HG02943 (cell line): ENCODE measurements at regions not wholly inside any gene's neighbourhood (a gene's known extent, or its start where the extent isn't known, plus 50 kb on each side); places are given as distances from the start of the nearest gene placed in this dataset.
"Not testable (repeated sequence)": the region's sequence is repeated elsewhere in the genome, so short reads cannot be mapped to it uniquely, and the experiment has no call there.

Experiments used
- ATAC-seq: cut with Tn5 transposase; IDR thresholded peaks from one replicate; pipeline ENCODE4 v1.9.1; 2021; ENCODE audit warnings: mild to moderate bottlenecking, low read depth, moderate library complexity; ENCODE audit not compliant: unreplicated experiment

DNA sequence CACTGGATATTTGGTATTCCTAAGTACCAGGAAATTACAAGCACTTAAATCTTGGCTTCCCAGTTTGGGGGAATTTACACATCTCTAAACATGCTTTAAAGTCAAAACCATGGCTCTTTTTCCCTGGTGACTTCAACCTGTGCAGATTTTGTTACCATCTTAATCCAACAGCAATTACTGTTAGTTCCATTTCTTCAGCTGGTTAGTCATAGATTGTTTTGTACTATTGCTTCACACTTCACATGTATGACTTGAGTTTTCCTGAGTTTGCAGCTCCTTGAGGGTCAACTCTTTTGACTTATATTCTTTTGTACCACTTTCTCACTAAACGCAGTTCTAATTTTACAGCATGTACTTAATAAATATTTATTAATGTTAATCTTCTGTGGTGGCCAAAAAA lies 203.4 kb upstream of the RND3 start:
- no peak for ATAC-seq

GRCh38 chr2:150690261-150690660 lies 202.8 kb upstream of the RND3 start:
- no peak for ATAC-seq

GRCh38 chr2:150689590-150689989 lies 202.1 kb upstream of the RND3 start:
- ATAC-seq, result no peak

DNA sequence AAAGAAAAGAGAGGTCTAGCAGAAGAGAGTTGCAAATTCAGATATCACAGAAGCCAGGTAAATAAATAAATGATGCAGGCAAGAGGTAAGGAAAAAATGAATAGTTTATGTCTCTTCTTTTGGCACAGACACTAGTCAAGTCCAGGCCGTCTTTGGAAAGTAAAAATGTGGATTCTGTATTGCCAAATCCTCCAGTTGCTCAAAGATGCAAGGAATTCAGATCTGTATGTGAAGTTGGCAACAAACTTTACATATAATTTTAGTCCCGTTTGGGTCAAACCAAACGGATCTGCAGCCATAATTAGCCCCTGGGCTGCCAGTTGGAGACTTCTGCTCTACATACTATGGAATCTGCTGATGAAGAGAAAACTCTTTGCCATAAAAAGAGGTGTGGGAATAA lies 200.5 kb upstream of the RND3 start:
- no peak for ATAC-seq

DNA sequence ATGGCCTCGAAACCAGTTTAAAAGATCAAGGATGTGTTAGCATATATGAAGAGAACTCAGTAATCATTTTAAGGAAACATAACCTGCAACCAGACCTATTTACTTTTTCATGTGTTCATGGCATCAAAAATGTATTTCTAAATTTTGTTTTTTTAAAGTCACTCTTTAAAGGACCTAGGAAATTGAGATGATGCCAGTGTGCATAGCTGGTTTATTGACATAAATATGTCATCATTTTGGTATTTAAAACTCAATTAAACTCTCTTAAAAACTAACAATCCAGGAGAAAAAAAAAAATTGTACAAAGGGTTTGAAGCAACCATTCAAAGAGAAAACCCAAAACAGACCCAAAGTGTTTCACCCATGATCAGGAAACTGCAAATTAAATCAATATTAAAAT lies 198.9 kb upstream of the RND3 start:
- ATAC-seq, result no peak

DNA sequence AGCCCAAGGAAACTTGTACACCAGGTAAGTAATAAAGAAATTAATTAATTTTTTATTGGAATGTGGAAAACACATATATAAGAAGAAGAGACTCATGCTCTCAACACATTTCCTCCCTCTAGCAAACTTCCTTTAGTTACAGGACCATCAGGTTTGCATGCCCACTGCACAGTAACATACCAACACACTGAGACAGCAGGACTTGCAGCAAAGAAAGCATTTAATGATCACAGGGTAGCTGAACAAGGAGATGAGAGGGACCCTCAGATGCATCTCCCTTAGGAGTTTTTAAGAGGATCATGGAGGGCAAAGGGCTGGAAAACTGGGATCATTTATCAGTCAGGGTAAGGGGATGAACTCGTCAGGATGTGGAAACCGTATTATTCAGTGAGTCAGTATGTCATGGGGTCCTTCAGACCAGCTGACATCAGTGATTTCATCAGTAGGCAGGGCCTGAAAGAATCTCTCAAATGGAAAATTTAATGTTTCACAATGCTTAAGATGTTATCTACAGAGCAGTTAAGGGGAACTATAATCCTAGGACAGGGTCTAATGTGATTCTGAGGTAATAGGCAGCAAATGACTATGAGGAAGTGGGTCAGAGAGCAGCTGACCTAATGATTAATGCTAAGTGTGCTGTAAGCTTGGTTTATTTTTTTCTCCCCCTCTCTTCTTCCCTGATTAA lies 193.8 kb upstream of the RND3 start:
- ATAC-seq, result no peak

DNA sequence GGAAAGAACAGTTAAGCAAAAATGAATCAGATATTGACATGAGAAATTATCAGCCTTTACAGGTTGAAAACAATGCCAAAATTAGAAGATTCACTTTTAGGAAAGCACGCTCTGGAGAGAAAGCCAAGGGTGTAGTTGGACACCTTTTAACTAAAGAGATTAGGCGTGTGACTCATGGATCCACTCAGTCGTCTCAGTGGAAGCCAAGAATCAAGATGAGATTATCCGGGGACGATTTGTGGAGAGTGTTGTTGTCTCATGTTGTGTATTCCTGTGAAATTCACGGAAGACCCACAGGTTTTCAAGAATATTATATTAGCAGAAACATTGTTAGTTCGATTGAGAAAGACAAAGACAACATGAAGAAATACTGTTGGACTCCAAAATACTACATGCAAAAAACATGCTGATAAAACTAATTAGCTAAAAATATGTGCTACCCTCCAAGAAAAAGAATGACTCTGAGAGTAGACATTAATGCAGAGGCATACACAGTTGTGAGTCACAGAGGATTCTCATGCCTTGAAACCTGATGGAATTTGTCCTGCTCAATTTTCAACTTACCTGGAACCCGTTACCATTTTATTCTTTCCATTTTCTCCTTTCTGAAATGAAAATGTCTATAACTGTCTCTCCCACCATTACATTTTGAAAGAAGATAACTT lies 192.1 kb upstream of the RND3 start:
- no peak for ATAC-seq

DNA sequence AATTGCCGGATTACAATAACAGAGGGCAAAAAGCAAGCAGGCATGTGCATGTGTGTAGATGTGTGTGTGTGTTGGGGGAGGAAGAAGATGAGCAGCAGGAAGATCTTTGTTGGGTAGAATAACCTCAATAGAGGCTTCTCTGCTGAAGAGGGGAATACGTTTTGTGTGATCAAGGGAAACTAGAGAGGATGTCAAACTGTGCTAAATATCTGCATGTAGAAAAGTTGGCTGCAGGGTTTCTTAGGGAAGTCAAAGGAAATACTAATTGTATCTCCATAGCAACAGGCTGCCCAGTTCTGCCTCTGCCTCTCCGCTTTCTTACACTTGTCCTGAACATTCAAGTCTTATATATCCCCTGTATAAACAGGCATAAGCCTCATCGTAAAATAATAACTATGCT lies 190.1 kb upstream of the RND3 start:
- ATAC-seq, result no peak

DNA sequence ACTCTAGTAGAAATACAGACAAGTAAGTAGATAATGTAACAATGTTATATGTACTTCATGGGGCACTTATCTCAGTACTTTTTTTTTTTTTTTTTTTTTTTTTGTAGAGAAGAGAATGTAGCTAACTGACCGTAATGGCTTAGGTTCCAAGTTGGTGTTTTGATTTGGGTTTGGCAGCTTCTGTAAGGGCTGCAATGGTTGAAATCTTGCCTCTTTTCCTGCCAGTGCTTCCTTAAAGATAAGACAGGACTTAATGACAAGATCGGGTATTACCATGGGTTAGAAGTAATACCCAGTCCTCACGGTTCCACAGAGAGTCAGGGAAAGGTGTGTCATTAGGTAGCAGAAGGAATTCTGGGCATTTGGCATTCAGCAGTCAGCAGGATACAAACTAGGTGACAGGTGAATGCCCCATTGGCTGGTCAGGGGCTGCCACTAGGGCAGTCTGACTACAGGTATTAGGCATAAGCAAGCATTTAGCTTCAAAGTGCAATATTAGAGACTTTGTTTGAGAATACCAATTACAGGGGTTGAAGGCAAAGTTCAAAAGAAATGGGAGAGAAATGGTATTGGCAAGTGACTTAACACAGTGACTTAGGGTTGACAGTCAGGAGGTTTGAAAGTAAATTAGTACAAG lies 189.4 kb upstream of the RND3 start:
- no peak for ATAC-seq

DNA sequence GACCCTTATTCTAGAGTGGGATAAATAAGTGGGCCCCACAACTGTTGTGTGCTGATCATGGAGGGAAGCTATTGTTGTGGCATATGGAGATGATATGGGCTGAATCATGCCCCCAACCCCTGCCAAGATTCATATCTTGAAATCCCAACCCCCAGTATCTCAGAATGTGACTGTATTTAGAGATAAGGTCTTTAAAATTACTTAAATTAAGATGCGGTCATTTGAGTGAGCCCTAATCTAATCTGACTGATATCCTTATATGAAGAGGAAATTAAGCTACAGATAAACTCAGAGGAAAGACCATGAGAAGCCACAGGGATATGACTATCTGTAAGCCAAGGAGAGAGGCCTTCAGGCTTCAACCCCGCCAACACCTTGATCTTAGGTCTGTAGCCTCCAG lies 188.3 kb upstream of the RND3 start:
- ATAC-seq, result no peak

- no peak for ATAC-seq
These were observed 186.8 kb upstream of the RND3 start for GRCh38 chr2:150674283-150674682.

DNA sequence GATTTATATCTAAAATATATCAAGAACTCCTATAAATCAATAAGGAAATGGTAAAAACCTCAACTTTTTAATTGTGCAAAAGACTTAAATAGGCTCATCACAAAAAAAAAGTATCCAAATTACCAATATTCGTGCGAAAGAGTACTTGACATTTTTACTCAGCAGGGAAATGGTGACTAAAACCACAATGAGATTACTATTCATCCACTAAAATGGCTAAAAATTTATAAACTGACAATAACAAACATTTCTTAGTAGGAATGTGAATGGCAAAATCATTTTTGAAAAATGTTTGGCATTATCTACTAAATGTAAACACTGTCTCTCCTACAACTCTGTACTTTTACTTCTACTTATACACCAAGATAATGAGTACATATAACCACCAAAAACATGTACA lies 184.8 kb upstream of the RND3 start:
- ATAC-seq, result no peak

DNA sequence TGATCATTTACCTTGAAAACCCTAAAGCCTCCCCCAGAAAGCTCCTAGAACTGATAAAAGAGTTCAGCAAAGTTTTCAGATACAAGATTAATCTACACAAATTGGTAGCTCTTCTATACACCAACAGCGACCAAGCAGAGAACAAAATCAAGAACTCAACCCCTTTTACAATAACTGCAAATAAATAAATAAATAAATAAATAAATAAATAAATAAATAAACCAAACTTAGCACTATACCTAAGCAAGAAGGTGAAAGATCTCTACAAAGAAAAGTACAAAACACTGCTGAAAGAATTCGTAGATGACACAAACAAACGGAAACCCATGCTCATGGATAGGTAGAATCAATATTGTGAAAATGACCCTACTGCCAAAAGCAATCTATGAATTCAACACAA lies 182.0 kb upstream of the RND3 start:
- no peak for ATAC-seq

- ATAC-seq, result not testable (repeated sequence)
These were observed 179.6 kb upstream of the RND3 start for GRCh38 chr2:150667039-150667438.

DNA sequence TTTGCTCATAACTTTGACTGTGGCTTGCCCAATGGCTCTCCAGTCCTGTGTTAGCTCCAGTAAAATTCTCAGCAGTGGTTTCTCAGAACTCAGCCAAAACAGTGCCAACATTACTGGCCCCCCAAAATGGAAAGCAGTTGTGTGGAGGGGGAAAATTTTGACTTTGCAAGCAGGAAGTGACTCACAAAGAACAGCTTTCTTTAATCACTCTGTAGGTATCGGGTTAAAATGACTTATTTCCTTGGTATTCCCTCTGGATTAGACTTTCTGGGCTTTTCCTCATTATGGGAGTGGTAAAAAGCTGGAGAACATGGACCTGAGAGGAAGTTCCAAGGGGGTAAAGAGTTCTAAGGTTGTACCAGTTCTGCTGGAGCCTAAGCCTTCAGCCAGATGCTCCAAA lies 175.7 kb upstream of the RND3 start:
- ATAC-seq, result no peak

DNA sequence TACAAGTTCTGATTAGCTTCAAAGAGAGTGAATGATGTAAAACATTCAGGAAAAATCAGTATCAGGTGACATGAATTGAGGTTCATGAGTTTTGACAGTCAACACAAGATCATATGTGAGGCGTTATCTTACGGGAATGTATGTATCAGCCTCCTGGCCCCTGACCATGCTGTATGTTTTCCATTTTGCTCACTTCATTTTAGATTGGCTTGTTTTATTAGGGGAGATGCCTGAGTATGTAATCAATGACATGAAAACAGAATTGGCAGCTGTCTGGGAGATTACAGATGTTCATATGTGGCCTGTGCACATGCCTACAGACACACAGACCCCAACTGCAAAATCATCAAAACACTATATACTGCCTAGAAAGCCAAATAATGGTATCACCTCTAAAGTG lies 168.5 kb upstream of the RND3 start:
- ATAC-seq, result no peak

- no peak for ATAC-seq
These were observed 165.9 kb upstream of the RND3 start for GRCh38 chr2:150653351-150653750.

DNA sequence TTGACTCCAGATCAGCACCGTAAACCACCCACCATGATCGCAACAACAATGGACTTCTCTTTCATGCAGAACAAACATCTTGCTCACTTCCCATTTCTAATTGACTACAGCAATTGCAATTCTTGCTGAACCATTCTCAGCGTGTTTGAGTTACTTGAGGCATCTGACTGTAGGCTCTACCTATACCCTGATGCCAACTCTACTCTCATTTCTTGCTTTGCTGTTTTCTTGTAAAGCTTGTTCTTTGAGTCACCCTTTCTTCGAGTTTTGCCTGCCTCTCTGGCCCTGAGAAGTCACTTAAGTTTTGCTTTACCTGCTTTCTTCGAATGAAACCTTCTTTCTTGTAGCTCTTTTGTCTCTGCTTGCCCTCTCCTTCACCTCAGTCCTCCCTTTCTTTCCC lies 160.5 kb upstream of the RND3 start:
- ATAC-seq, result no peak

- ATAC-seq, result no peak
These were observed 159.3 kb upstream of the RND3 start for GRCh38 chr2:150646746-150647145.

- ATAC-seq, result no peak
These were observed 157.0 kb upstream of the RND3 start for GRCh38 chr2:150644298-150645067.

DNA sequence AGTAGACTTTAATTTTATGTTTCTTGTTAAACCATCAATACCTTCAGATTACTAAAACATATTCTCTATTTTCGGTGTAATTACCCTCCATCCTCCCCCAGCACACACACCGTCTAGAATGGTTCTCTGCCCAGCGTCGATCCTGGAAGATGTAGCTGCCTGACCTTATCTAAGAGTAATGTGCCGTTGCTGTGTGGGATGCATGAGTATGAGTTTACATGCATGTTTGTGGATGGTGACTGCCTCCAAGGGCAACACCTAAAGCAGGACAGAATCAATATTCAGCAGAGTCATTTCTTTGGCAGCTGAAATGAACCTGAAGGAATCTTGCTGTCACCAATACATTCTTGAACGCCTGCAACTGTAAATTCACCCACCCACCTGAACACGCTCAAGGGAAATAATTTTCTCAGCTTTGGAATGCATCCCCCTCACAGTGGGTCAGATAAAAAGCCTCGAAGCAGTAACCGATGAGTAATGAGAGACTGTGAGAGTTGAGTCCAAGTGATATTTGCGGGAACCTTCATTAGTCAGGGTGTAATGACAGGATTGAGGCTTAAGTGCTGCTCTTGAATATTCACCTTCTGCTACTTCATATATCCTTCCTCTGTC lies 155.8 kb upstream of the RND3 start:
- ATAC-seq, result no peak
